KBM-7 (cell line): ENCODE measurements at regions not wholly inside any gene's neighbourhood (a gene's known extent, or its start where the extent isn't known, plus 50 kb on each side); places are given as distances from the start of the nearest gene placed in this dataset.
"Not testable (repeated sequence)": the region's sequence is repeated elsewhere in the genome, so short reads cannot be mapped to it uniquely, and the experiment has no call there.

Source experiments
- DNase-seq: peaks from one replicate; pipeline ENCODE4 v3.0.0-alpha.2; 2015
- in situ Hi-C: fragments of 300-500 bp; cut with MboI; formaldehyde crosslinking; loops from 2 replicates; pipeline ENCODE4 v1.14.3; 2020; ENCODE audit warnings: low sequenced_read_pairs, low pct_unique_long_range_greater_than_20kb, mixed read lengths

DNA sequence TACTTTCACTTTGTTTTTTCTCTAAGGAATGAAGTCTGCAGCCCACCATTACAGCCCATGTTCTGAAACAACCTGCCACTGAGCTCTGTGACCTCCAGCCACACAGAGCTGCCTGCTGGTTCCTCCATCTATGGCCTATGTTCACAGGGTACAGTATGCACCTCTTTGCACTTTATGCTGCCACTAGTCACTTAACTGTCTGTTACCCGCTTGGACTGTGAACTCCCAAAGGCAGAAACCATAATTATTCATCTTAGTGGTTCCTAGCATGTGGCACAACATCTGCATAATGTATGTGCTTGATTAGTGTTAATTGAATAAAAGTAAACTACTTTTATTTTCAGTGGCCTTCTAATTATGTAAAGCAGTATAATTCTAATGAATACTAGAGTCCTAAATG, 95.5 kb upstream of the BET1 start:
- in situ Hi-C loops: no loop called here
- DNase-seq: no peak

DNA sequence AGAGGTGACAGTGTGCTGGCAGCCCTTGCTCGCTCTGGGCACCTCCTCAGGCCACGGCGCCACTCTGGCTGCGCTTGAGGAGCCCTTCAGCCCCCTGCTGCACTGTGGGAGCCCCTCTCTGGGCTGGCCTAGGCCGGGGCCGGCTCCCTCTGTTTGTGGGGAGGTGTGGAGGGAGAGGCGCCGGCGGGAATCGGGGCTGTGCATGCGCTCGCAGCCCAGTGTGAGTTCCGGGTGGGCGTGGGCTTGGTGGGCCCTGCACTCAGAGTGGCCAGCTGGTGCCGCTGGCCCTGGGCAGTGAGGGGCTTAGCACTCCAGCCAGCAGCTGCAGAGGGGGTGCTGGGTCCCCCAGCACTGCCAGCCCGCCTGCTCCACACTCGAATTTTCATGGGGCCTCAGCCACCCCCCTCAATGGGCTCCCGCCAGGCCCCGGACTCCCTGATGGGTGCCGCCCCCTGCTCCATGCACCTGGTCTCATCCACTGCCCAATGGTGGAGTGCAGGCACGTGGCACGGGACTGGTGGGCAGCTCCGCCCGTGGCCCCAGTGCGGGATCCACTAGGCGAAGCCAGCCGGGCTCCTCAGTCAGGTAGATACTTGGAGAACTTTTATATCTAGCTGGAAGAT, 96.7 kb upstream of the BET1 start:
- in situ Hi-C loops: no loop called here
- no peak for DNase-seq

DNA sequence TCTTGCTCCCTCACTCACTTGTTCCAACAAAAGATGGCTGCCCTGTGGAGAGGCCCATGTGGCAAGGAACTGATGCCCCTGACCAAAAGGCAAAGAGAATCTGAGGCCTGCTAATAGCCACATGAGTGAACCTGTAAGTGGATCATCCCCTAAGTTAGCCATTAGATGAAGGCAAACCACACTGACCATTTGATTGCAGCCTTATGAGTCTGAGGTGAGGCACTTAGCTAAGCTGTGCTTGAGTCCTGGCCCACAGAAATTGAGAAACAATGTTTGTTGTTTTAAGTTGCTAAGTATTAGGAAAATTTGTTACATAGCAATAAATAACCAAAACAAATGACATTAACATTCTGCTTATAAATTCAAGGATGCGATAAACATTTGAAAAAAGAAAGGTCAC, 100.1 kb upstream of the BET1 start:
- no peak for DNase-seq
- in situ Hi-C loops: no loop called here

DNA sequence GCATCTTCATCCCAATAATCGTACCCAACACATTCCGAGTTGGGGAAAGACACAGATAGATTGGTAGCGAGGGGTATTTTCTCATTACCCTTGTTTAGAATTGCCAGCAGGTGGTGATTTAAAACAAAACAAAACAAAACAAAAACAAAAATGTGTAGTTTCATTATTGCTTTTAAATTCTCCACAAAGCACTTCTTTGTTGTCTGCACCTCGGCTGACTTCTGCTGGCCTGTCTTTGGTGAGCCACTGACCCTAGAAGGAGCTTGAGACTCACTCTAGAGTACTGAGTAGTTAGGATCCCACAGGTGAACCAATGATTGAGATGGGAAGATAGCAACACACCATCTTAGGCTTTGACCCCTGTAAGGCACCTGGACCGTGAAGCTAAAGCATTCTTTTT, 105.4 kb upstream of the BET1 start:
- DNase-seq: no peak
- in situ Hi-C loops: no loop called here

DNA sequence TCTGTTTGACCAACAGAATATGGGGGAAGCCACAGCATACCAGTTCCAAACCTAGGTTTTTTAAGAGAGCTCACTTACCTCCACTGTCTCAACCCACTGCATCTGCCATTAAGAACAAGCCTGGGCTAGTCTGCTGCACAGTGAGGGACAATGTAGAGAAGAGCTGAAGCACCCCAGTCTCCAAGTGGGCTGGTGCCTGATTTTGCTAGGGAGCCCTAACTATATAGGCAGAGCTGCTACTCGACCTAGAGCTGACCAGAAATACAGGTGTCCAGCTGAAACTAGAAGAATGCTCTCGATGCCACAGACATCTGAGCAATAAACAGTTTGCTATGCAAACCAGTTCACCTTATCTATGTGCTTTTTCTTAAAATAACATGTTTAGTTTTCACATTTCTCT, 106.9 kb upstream of the BET1 start:
- no peak for DNase-seq
- in situ Hi-C loops: no loop called here

DNA sequence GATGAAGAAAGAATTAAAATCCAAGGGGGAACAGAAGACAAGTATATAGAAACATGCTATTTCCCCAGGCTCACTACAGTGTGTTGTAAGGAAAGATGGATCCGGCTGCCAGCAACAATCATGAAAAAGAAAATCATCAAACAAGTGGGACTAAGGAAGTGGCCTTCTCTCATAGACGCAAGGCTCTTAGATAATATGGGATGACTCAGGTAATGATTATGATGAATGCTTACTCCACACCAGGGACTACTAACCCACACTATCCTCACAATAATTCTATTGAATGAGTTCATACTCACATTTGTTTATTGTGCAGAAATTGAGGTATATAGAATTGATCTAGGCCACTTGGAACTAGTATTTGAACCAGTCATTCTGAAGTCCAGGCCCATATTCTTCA, 111.2 kb upstream of the BET1 start:
- no peak for DNase-seq

DNA sequence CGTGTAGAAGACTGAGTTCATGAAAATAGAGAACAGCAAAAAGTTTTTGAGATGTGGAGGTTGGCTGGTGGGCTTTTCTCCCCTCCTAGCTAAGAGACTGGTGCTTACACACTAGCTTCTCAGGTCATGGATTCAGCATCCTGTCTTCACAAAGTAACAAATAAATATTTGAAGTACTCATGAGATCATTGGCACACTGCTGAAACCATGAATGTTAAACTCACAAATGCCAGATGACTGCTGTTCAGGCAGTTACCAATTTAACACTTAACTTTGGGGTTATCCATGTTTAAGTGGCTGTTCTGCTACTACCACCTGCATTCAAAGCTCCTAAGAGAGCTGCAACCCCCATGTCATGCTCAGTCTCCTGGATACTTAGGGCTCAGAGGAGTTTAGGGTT, 119.0 kb upstream of the BET1 start:
- in situ Hi-C loops: no loop called here
- DNase-seq: no peak

More for the DNA sequence above, 111.2 kb upstream of the BET1 start:
- in situ Hi-C loops: no loop called here

DNA sequence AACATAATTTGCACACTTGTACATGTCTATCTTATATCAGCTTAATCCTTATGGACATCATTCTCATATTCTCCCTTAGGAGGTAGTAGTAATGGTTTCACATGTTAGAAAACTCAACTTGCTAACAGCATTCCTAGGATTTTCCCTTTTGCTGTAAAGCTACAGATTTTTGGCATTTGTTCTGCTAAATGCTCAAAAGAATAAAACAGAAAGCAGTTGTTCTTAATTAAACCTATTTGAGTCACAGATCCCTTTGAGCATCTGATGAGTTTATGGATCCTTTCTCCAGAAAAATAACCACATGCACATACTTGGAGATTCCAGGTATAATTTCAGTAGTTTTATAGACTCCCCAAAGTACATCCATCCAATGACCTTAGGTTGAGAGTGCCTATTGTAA, 122.9 kb upstream of the BET1 start:
- no peak for DNase-seq
- in situ Hi-C loops: no loop called here

DNA sequence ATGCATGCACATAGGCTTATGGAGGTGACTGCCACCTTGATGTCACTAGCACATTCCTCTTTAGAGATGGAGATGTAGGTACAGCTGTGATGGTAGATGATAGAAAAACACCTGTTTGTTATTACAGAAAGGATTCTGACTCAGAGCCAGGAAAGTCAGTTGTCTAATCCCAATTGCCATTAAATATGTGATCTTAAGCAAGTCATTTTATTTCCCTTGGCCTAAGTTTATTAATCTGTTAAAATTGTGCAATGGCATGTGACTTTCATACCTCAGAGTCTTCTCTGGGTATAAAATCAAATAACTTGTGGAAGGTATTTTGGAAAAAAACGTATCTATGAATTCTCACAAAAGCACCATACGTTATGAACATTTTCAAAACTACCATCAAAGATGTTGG, 123.9 kb upstream of the BET1 start:
- in situ Hi-C loops: no loop called here
- no peak for DNase-seq

DNA sequence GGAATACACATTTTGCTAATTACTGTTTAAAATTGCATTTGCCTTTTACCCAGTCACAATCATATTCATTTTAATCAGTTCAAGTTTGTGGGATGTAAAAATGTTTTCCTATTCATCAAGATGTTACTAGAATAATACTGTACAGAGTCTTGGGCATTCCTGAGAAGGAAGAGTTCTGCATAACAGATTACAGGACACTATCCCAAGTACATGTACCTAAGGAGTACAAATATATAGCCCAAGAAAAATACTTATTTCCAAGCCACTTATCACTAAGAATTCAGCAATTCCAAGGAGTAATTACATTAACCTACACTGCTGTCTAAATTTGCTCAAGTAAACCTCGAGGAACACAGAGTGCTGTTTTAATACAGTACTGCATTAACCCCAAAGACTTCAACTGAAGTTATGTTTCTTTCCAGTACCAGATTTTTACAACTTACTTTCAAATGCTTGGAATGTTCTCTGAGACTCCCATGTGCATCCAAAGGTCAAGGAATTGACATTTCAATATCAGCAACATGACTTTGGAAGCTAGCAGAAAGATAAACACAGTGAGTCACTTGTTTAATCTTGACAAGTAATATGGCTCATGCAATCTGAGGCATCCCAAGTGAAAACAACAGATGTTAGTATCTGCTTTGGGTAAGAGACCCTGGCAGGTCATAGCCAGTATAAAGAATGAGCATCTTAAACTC, 125.4 kb upstream of the BET1 start:
- in situ Hi-C loops: no loop called here
- DNase-seq: no peak

DNA sequence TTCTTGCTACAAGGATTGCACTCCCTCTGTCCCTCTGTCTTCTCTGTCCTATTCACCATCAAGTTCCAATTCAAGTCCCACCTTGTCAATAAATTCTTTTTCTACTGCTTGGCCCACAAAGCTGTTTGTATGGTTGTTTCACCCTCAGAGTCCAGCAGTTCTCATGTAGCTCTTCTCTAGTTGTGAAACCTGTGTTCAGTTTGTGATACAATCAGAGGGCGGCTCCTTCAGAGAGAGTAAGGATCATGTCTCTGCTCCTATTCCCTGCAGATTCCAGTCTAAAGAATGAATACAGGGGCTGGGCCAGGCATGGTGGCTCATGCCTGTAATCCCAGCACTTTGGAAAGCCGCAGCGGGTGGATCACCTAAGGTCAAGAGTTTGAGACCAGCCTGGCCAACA, 126.6 kb upstream of the BET1 start:
- DNase-seq: no peak
- in situ Hi-C loops: no loop called here

DNA sequence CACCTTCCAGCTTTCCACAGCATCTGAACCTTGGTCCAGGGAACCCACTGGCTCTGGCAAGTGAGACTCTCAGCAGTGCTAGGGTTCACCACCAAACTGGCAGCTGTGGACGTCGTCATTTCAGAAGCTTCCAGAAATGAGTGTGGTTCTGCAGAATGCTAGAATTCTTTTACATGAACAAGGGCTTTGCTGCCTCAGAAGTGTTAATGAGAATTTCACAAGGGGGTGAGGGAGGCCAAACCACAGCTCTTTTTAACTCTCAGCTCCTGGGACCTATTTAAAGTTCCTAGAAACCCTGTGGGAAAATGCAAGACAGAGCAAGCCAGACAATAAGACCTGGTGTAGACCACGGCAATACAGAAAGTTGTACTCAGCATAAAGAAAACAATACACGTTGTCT, 129.3 kb upstream of the BET1 start:
- no peak for DNase-seq
- in situ Hi-C loops: no loop called here

DNA sequence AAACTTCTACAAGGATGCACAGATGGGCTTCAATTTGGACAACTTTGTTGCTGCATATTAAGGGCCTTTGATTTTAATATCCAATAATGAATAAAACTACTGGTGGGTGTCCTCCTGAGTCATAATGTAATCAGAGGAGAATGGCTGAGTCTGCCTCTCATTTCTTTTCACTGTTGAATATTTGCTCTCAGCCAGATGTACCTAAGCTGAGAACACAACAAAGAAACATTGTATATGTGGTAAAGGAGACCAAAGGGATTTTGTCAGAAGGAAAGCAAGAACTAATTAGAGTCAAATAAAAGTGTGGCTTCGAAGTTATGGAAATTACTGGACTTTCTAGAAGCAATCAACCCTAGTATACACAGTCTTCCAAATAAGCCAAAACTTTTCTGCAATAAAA, 131.0 kb upstream of the BET1 start:
- no peak for DNase-seq
- in situ Hi-C loops: no loop called here

DNA sequence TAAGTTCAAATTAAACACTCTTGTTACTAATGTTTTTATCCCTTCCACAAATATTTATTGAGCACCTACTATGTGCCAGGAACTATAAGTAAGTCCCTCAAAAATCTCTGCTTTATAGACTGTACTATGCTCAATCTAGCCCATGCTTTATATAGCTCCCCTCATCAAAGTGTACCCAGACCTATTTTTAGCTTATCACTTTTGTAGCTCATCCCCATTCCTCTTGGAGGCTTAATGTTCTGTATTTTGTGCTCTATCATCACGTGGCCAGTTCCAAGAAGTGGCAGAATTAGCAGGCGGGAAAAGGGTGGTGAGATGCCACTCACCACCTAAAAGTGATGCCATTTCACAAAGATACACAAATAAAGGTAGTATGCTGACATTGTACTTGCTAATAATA, 138.1 kb upstream of the BET1 start:
- DNase-seq: no peak

DNA sequence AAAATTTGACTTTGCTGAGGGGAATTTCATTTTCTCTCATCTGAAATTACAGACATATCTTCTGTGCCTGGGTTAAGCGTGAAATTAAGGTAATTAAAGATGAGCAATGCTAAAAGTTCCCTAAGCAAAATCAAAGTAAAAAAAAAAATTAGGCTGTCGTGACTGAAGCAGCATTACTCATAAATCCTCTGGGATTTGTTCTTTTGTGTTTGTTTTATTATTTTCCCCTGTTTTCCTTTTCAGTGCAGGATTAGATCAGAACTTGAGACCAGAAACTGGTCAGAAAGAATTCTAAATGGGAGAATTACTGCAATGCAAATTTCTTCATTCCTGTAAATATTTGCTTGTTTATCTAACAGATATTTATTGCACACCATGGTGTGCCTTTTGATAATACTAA, 141.4 kb upstream of the BET1 start:
- in situ Hi-C loops: no loop called here
- no peak for DNase-seq

More for the DNA sequence above, 138.1 kb upstream of the BET1 start:
- in situ Hi-C loops: no loop called here

DNA sequence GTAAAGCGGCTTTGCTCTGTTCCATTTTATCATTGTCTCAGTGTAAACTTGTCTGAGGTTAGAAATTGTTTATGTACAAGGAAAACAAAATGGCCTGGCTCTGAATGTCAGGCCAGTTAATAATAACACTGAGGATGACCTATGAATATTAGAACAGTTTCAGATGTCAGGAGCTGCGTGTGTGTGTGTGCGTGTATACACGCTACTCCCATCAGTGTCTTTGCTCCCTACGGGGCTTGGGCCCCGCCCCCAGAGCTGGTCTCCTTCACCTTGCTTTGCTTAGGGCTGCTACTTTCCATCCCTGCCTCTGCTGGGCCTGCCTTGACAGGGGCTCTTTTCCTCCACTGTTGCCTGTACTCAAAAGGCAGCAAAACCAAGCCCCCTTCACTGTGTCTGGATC, 142.3 kb upstream of the BET1 start:
- in situ Hi-C loops: no loop called here
- no peak for DNase-seq

DNA sequence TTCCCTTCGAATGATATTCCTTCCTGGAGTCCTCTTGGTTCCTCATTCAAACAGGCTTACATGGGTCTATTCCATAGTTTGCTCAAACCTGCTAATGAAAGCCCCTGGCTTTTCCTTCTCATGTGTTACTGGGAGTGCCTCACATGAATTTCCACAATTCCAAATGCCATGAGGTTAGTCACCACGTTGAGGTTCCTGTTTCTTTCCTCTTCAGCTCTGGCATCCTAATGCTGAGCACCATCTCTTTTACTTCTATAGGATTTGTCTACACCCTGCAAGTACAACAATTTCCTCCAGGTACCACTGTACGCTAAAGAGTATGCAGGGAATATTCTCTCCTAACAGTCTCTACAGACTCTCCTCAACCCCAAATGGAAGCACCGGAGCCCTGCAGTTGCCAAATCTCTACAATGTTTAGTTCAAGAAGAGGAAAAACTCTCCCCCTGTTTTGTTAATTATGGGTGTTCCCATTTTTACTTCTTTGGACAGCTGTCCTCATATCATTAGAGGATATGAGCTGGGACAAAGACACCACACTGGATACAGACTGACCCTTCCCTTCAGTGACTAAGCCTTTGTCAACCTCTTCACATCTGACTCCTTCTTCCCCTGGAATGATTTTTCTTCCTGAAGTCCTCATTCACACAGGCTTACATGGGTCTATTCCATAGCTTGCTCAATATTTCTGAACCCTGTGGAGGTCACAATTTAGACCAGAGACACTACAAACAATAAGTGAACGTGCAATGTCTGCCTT, 145.8 kb upstream of the BET1 start:
- DNase-seq: no peak
- in situ Hi-C loops: no loop called here

DNA sequence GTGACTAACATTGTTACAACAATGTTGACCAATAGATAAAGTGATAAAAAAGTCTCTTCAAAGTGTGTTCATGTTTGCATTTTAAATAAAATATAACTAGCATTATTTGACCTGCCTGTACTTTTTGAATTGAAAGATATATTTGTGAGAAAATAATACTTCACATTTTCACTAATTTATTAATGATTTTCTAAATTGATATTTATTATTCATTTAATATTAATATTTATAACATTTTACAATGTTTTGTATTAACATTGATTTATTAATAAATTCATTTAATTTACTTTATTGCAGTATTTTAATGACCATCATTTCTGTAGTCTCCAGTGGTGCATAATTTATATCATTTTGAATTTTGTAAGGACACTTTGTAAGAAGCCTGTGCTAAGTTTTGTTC, 150.0 kb upstream of the BET1 start:
- no peak for DNase-seq
- in situ Hi-C loops: no loop called here

DNA sequence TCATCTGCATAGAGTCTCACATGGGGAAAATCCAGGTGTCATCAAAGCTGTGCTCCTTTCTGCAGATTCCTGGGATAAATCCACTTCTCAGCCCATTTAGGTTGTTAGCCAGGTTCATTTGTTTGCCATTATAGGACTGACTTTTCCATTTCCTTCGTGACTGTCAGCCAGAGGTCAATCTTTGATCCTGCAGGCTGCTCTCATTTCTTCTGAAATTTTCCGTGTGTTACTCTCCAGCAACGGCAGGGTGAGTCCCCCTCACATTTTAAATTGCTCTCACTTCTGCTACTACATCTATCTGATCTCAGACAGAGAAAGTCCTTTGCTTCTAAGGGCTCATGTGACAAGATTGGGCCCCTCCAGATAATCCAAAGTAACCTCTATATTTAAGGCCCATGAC, 150.7 kb upstream of the BET1 start:
- no peak for DNase-seq
- in situ Hi-C loops: no loop called here

DNA sequence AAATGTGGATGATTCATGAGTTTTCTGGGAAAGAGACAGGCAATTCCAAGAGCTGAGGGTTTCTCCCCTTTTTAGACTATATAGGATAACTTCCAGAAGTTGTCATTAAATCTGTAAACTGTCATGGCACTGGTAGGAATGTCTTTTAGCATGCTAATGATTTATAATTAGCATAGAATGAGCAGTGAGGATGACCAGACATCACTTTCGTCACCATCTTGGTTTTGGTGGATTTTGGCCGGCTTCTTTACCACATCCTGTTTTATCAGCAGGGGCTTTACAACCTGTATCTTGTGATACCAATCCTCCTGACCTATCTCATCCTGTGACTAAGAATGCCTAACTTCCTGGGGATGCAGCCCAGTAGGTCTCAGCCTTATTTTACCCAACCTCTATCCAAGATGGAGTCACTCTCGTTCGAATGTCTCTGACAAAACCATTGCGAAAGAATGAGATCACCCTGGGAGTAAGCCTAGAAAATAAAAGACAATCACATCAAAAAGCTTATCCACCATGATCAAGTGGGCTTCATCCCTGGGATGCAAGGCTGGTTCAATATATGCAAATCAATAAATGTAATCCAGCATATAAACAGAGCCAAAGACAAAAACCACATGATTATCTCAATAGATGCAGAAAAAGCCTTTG, 153.6 kb upstream of the BET1 start:
- DNase-seq, in situ Hi-C loops: not testable (repeated sequence)
